ENCODE measurements at regions not wholly inside any gene's neighbourhood (a gene's known extent, or its start where the extent isn't known, plus 50 kb on each side); places are given as distances from the start of the nearest gene placed in this dataset.

DNA sequence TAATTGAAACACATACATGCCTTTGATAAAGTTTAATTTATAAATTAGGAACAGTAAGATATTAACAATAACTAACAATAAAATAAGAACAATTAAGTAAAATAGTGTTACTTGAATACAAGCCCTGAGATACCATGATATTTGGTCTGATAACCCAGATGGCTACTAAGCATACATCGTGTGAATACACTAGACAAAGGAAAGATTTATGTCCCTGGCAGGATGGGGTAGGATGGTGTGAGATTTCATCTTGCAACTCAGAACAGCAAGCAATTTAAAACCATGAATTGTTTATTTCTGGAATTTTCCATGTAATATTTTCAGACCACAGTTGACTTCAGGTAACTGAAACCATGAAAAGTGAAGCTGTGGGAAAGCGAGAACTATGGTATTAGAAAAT lies 169.5 kb downstream of the DIPK2A start:
- no peak for TF ChIP-seq POLR2A (IDR thresholded peaks at IDR 0.05; ENCODE audit: low read depth, low read length)
- no peak for DNase-seq (ENCODE audit: insufficient read length, low spot score)
- no peak for FAIRE-seq

DNA sequence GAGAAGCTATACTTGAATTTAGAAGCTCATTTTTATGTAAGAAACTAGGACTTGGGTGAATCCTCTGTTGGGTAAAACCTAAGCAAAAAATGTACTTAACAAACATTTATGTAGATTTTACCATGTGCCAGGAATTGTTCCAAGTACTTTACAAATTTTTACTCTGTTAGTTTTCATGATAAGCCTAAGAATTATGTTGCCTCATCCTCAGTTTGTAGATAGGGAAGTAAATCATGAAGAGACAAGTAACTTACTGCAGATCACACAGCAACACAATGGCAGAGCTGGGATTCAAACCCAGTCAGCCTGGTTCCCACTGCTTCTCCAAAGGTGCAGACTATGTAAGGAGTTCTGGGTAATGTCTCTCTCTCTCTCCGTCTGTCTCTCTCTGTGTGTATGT lies 169.9 kb downstream of the DIPK2A start:
- no peak for TF ChIP-seq POLR2A (IDR thresholded peaks at IDR 0.05; ENCODE audit: low read depth, low read length)
- peak; percentile 11 for FAIRE-seq
- no peak for DNase-seq (ENCODE audit: insufficient read length, low spot score)

DNA sequence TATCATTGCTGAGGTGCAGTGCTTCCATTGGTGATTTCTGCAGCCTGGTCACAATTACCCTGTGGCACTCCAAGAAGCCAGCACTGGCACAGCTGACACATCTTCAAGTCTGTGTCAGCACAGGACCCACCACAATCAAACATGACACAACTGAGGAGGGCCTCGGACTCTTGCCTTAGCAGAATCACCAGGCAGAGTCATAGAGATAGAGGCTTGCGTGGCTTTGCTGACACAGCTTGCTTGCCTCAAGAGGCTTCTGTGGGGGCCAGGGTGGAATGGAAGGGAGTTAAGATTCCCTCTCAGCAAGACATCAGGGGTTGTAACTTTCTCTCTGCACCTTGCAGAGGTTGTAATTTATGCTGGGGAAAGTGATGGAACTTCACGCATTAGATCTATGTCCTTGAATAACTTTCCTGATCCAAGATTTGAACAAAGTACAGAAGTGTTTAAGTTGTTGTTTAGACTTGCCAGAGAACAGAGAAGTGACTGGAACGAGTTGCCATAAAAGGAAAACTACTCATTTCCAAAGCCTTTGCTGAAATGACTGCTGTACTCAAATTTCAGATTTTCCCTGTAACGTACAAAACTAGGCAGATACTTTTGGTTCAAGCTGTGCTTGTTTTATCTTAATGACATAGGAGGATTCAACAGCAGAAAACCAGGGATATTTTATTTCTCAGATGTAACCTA lies 170.7 kb downstream of the DIPK2A start:
- FAIRE-seq = no peak
- DNase-seq (ENCODE audit: insufficient read length, low spot score) = no peak
- no peak for TF ChIP-seq POLR2A (IDR thresholded peaks at IDR 0.05; ENCODE audit: low read depth, low read length)

DNA sequence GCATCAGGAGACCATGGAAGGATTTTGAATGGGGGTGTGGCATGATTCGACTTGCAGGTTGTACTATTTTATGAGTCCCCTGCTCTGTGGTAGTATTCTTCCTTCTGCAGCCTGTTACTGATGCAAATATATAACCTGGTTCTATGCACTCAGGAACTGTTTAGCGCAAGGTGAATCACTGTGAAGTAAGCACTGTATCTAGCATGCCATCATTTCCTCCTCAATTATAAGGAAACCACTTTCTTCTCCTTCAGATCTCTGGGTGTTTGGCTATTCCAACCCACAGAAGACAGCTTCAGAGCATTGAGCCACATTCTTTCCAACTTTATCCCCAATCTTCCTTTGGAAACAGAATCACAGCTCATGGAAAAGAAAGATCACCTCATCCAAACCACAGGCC lies 176.7 kb downstream of the DIPK2A start:
- no peak for FAIRE-seq
- no peak for TF ChIP-seq POLR2A (IDR thresholded peaks at IDR 0.05; ENCODE audit: low read depth, low read length)
- no peak for DNase-seq (ENCODE audit: insufficient read length, low spot score)

DNA sequence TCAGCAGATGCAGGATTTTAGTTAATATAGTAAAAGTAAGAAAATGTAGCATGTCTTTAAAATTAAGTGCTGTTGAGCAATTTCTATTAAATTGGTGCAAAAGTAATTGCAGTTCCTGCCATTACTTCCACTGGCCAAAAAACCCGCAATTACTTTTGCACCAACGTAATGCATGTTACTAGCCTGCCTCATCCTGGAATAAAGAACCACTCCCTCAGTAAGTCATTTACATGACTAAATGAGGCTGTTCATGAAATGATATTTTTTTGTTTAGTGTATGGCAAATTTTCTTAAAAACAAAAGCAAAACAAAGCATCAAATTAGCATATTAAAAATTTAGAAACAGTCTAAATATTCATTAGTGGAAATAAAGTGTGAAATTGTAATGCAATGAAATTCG lies 180.4 kb downstream of the DIPK2A start:
- DNase-seq (ENCODE audit: insufficient read length, low spot score) (no peak), FAIRE-seq (no peak)
- TF ChIP-seq POLR2A (IDR thresholded peaks at IDR 0.05; ENCODE audit: low read depth, low read length) = no peak

DNA sequence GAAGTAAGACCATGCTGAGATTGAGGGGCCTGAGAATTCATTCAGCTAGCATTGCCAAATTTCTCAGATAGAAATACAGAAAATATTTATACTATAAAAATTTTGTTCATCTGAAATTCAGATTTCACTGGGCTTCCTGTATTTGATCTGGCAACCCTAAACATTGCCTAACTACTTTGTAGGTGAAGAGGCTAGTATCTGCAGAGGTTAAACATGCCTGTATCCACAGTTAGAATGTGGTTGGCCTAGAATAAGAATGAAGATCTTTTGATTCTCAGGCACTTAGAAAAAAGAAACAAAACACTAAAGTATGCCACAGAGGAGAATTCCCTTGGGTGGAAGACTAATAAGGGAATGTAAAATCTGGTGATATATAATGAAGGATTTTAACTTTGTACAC lies 189.0 kb downstream of the DIPK2A start:
- FAIRE-seq (no peak), DNase-seq (ENCODE audit: insufficient read length, low spot score) (no peak)
- no peak for TF ChIP-seq POLR2A (IDR thresholded peaks at IDR 0.05; ENCODE audit: low read depth, low read length)

DNA sequence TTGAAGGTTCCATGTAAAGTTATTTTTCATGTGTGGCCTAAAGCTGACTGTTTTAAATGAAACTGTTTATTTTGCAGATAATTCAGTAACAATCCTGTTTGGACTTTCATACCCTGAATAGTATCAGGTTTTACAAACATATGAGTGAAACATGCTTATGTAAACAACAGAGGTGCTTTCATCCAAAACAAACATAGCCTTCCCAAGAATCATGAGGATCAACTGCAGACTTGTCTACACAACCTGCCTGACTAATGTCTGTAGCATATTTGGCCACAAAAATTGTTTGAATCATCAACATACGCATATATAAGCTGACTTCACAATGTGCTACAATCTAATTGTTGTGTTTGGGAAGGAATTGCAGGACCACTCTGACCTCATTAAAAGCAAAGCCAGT lies 190.4 kb downstream of the DIPK2A start:
- no peak for TF ChIP-seq POLR2A (IDR thresholded peaks at IDR 0.05; ENCODE audit: low read depth, low read length)
- FAIRE-seq = peak; percentile 72

DNA sequence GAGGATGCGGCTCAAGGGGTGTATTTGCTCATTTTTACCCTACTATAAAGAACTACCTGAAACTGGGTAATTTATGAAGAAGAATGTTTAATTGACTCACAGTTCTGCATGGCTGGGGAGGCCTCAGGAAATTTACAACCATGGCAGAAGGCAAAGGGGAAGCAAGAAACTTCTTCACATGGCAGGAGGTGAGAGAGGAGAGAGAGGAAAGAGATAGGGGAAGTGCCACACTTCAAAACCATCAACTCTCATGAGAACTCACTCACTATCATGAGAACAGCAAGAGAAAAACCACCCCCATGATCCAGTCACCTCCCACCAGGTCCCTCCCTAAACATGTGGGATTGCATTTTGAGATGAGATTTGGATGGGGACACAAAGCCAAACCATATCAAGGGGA lies 192.7 kb downstream of the DIPK2A start:
- TF ChIP-seq POLR2A (IDR thresholded peaks at IDR 0.05; ENCODE audit: low read depth, low read length) = no peak
- DNase-seq (ENCODE audit: insufficient read length, low spot score) = no peak
- FAIRE-seq = no peak

More for the DNA sequence above, 190.4 kb downstream of the DIPK2A start:
- DNase-seq (ENCODE audit: insufficient read length, low spot score) = peak; percentile 5

DNA sequence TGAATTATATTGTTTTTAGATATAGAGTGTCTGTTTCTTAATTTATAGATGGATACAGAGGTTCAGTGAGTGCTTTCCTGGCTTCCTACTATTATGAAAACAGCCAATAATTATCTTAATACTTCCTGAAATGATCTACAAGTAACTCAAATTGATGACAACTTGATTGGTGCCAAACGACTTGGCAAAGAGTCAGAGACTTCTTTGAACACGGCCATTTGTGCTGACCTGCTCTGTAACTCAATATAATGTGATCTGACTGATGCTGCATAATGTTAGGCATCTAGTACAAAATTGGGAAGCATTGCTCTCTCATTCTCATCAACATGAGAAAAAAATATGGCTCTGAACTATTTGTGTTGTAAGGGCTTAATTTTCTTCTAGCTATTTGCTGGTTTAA lies 193.9 kb downstream of the DIPK2A start:
- TF ChIP-seq POLR2A (IDR thresholded peaks at IDR 0.05; ENCODE audit: low read depth, low read length) = no peak
- DNase-seq (ENCODE audit: insufficient read length, low spot score) (no peak), FAIRE-seq (no peak)

DNA sequence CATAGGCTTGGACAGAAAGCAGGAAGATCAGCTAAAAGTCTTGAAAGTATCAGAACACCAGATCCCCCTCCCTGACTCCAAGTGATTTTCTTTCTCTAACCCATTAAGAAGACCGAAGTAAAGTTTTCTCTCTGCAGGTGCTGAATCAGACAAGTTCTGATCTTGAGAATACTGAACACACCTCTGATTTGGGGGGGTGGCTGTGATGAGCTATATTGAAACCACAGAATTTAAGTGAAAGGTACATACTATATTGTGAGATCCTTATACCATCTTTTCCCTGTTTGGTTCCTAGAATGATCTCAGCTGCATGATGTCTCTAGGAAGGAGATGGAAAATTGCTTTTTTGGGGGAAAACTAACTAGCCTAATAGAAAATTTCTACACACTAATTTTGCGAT lies 196.0 kb downstream of the DIPK2A start:
- TF ChIP-seq POLR2A (IDR thresholded peaks at IDR 0.05; ENCODE audit: low read depth, low read length) = no peak
- no peak for FAIRE-seq
- DNase-seq (ENCODE audit: insufficient read length, low spot score) = no peak

DNA sequence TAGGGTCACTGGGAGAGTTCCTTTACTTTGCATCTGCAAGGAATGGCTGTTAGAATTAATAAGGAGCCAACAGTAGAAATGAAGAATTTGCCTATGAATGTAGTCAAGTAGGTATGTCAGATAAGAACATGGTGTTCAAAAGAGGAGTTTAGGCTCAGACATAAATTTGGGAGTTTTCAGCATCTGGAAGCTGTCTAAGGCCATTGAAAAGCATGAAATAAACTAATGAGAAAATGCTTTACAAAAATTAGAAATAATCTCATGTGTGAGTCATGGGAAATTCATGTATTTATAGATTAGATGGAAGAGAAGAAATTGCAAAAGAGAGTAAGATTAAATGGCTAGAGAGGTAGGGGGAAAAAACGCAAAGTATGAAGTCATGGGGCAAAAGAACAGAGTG lies 201.9 kb downstream of the DIPK2A start:
- FAIRE-seq = no peak
- DNase-seq (ENCODE audit: insufficient read length, low spot score) = no peak
- no peak for TF ChIP-seq POLR2A (IDR thresholded peaks at IDR 0.05; ENCODE audit: low read depth, low read length)

DNA sequence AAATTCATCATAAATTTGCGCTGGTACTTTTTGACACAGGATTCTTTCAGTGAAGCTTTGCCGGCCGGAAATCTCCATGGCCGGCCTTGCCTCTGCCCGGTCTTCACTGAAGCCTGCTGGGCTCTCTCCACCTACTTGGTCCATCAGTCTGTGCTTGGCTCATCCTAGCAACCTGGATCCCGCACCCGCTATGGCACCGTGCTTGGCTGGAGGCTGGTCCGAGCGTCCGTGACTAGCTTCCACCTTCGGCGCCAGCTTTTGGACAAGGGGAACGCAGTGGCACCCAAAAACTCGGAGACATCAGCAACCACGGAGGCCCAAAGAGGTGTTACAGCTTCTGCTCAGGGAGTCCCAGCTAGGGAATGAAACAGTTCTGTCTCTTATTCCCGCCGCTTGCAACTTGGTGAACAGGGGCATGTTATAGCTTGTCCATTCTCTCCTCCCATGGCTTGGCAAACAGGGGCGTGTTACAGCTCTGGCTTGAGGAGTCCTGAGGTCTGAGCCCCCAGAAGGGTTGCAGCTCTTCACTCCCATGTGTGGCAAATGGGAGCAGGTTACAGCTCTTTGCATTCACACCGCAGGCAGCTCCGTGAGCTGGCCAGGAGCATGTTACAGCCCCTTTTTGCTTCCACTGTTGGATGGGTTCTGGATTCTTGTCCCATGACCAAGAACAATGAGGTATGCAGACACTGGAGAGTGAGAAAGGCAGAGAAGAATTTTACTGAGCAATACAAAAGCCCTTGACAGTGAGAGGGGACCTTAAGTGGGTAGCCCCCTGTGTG lies 204.2 kb downstream of the DIPK2A start:
- DNase-seq (ENCODE audit: insufficient read length, low spot score) = no peak
- FAIRE-seq = no peak
- TF ChIP-seq POLR2A (IDR thresholded peaks at IDR 0.05; ENCODE audit: low read depth, low read length) = no peak

DNA sequence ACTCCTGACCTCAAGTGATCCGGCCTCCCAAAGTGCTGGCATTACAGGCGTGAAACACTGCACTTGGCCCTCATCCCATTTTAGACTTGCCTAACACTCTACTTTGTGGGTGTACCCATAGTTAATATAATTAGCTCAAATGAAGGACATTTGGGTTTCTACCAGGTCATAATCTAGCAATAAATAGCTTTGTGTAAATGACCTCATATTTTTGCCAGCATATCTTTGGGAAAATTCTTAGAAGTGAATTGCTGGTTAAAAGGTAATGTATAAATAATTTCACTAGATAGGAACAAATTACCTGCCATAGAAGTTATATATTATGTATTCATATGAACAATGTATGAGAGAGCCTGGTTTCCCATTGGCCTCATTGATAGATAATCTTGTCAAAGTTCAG lies 206.0 kb downstream of the DIPK2A start:
- DNase-seq (ENCODE audit: insufficient read length, low spot score) (no peak), FAIRE-seq (no peak)
- TF ChIP-seq POLR2A (IDR thresholded peaks at IDR 0.05; ENCODE audit: low read depth, low read length) = no peak

DNA sequence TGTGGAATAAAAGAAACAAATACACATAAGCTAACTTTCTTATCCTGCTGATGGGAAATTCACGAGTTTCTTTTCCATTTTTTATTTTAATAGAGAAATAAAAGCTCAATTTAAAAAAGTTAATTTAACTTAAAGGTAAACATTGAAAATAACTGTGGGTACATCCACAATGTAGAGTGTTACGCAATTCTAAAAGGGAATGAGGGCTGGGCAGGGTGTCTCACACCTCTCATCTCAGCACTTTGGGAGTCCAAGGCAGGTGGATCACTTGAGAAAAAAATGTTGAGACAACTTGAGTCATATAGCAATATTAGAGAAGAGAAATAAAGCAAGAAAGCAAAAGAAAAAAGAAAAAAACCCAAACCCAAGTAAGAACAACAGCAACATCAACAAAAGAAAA lies 207.0 kb downstream of the DIPK2A start:
- FAIRE-seq (no peak), DNase-seq (ENCODE audit: insufficient read length, low spot score) (no peak)
- TF ChIP-seq POLR2A (IDR thresholded peaks at IDR 0.05; ENCODE audit: low read depth, low read length) = no peak

DNA sequence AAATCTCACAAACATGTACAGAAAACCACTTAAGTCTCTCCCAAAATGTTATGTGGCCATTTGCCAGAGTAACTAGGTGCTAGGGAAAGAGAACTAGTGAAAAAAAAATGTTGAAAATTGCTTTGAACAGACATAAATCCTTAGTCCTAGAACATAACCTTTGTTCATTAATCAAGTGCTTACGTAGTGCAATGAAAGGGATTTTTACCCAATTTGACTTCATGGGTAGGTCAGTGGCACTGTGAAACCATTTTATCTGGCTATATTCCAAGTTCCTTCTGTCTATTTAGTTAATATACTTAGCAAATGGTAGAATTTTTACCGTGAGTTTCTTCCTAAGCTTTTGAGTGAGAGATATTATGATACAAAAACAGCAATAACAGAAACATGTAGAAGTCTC lies 209.4 kb downstream of the DIPK2A start:
- DNase-seq (ENCODE audit: insufficient read length, low spot score) = no peak
- no peak for TF ChIP-seq POLR2A (IDR thresholded peaks at IDR 0.05; ENCODE audit: low read depth, low read length)
- no peak for FAIRE-seq

All from H54 (cell line).